AG04449 (cell line): ENCODE measurements at regions not wholly inside any gene's neighbourhood (a gene's known extent, or its start where the extent isn't known, plus 50 kb on each side); places are given as distances from the start of the nearest gene placed in this dataset.
"Not testable (repeated sequence)": the region's sequence is repeated elsewhere in the genome, so short reads cannot be mapped to it uniquely, and the experiment has no call there.

ENCODE experiments used
- CTCF ChIA-PET: fragments of 350-600 bp; formaldehyde crosslinking; extraction: SDS; loops from one replicate; lab custom pipeline; 2021; ENCODE audit warnings: antibody characterized with exemption; lab: Yijun Ruan, JAX
- POLR2A ChIA-PET: fragments of 400-600, 350-600 bp; formaldehyde crosslinking; extraction: SDS; loops from one replicate; lab custom pipeline; 2020; ENCODE audit warnings: antibody characterized with exemption, inconsistent platforms; lab: Yijun Ruan, JAX
- DNase-seq: peaks from one replicate; pipeline ENCODE4 v3.0.0-alpha.2; 2010; ENCODE audit warnings: low read depth, low spot score
- H3K4me3 ChIP-seq: 2 replicates; pipeline ENCODE4 v1.5.1; 2011; ENCODE audit warnings: low read depth, mild to moderate bottlenecking, control low read depth, low read length
- CTCF ChIP-seq: IDR thresholded peaks from one replicate; pipeline ENCODE4 v1.5.1; 2011; ENCODE audit warnings: mild to moderate bottlenecking, moderate library complexity, low read length, control low read depth, inconsistent platforms; ENCODE audit not compliant: insufficient read depth; ENCODE audit errors: missing control alignments

DNA sequence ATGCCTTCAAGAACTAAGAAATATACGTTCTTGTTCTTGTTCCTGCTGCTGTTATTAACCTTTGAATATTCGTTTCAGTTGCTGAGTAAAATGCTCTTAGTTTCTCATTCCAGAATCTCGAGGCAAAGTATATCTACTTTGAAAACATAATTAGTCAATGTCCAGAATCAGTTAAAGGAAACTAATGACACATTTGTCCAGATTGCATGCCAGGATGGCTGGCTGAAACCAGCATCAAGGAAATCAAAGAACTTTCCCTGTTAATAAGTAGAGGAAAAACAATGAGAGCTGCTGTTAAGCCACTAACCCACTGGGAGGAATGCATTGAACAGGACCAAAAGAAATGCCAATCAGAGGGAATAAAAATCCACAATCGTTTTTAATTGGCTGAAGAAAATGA, 196.9 kb downstream of the ALDH8A1 start:
- ChIA-PET POLR2A (no interaction called here), CTCF (interaction anchor here (0.6 kb wide), 1 partner anchor 71 kb away, joined by 3 read pairs; no protein-coding TSS in a partner anchor)
- TF ChIP-seq CTCF: no peak
- no peak for DNase-seq
- no peak overlapping the region for H3K4me3 ChIP-seq

GRCh38 chr6:134752445-134752844, 197.5 kb downstream of the ALDH8A1 start:
- no peak overlapping the region for H3K4me3 ChIP-seq
- no peak for TF ChIP-seq CTCF
- DNase-seq: no peak
- CTCF ChIA-PET: interaction anchor here (0.6 kb wide), 1 partner anchor 72 kb away, joined by 3 read pairs; no protein-coding TSS in a partner anchor
- POLR2A ChIA-PET: no interaction called here

DNA sequence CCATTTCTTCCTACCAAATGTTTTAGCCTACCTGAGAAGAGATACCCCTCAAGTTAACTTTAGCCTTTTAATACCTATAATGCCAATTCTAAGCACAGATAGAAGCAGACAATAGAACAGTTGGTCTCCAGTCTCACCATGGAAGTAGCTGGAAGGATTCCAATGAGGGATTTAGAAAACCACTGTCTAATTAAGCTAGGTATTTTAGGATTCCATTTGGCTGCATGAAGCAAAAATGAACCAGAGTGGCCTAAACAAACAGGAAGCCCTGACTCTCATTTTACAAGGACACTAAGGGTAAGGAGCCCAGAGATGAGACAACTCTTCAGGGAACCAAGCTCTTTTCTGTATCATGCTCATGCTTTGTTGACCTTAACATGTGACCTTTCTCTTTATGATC, 199.2 kb downstream of the ALDH8A1 start:
- CTCF ChIA-PET: interaction anchor here (2.1 kb wide), 1 partner anchor 10 kb away, joined by 7 read pairs; no protein-coding TSS in a partner anchor
- no peak for TF ChIP-seq CTCF
- peak; percentile 46 for DNase-seq
- POLR2A ChIA-PET: no interaction called here
- no peak overlapping the region for H3K4me3 ChIP-seq

DNA sequence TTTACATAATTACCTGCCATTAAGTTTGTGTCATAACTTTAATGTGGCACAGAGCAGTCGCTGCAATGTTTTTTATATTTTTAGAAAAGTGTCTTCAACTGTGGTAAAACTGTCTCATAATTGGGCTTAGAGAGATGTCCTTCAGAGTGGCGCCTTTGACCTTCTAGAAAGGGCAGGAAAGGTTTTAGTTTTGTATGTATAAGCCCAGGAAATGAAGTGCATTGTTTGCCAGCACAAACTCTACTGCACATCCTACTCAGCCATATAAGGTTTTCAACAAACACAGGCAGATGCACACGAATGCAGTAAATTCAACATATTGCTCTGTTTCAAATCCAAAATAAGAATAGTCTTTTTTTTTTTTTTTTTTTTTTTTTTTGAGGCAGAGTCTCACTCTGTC, 201.4 kb downstream of the ALDH8A1 start:
- TF ChIP-seq CTCF: no peak
- no peak for DNase-seq
- ChIA-PET CTCF (no interaction called here), POLR2A (no interaction called here)
- no peak overlapping the region for H3K4me3 ChIP-seq

- H3K4me3 ChIP-seq, DNase-seq, POLR2A ChIA-PET, CTCF ChIA-PET: not testable (repeated sequence)
These were observed 202.7 kb downstream of the ALDH8A1 start for GRCh38 chr6:134747197-134747596.

DNA sequence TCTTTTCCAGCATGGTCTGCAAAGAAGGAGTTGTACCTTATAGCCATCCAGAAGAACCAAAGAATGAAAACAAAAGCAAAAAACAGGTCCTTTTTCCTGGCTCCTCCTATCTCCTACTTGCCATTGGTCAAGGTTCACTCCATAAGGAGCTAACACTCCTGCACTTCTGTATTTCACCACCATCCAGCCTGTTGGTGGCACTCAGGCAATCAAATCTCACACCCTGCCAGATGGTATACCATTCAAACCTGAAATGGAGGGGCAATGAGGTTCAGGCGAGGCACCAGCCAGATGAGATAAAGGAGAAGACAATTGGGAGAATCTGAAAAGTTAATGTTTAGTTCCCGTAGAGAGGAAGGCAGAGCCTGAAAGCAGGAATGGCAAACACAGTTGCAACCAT, 203.8 kb downstream of the ALDH8A1 start:
- TF ChIP-seq CTCF: no peak
- ChIA-PET CTCF (no interaction called here), POLR2A (no interaction called here)
- no peak for DNase-seq
- no peak overlapping the region for H3K4me3 ChIP-seq

- DNase-seq, CTCF ChIA-PET, H3K4me3 ChIP-seq: not testable (repeated sequence)
- POLR2A ChIA-PET: interaction anchor here (0.6 kb wide), 1 partner anchor 11 kb away, joined by 3 read pairs; no protein-coding TSS in a partner anchor
These were observed 204.7 kb downstream of the ALDH8A1 start for GRCh38 chr6:134745192-134745591.
